Bronchial epithelial cell (primary cell): ENCODE measurements at regions not wholly inside any gene's neighbourhood (a gene's known extent, or its start where the extent isn't known, plus 50 kb on each side); places are given as distances from the start of the nearest gene placed in this dataset.
"Not testable (repeated sequence)": the region's sequence is repeated elsewhere in the genome, so short reads cannot be mapped to it uniquely, and the experiment has no call there.

Source experiments
- DNase-seq: peaks from one replicate; pipeline ENCODE4 v3.0.0-alpha.2; 2010; ENCODE audit warnings: low read depth
- FAIRE-seq: peaks from 2 replicates; lab custom pipeline; 2011; peaks lifted over from hg19 to GRCh38; lab: Jason Lieb, UNC
- H3K27me3 ChIP-seq: 2 replicates; pipeline ENCODE4 v1.5.1; 2011; ENCODE audit warnings: low read length; ENCODE audit not compliant: control insufficient read depth, insufficient read depth
- H3K36me3 ChIP-seq: 2 replicates; pipeline ENCODE4 v1.5.1; 2011; ENCODE audit warnings: low read length; ENCODE audit not compliant: control insufficient read depth, insufficient read depth
- H3K4me3 ChIP-seq: 2 replicates; pipeline ENCODE4 v1.5.1; 2011; ENCODE audit warnings: mild to moderate bottlenecking, low read depth, low read length, control low read depth
- CTCF ChIP-seq: IDR thresholded peaks from 2 replicates; pipeline ENCODE4 v1.5.1; 2011; ENCODE audit warnings: mild to moderate bottlenecking, moderate library complexity, low read length, control low read depth, inconsistent platforms; ENCODE audit not compliant: insufficient read depth, severe bottlenecking

GRCh38 chr1:82782599-82782998 lies 981.9 kb downstream of the ADGRL2 start:
- TF ChIP-seq CTCF = no peak
- Histone ChIP-seq H3K36me3 (no peaks in the 10 kb centered on the region), H3K4me3 (no peak overlapping the region), H3K27me3 (no peaks in the 10 kb centered on the region)
- FAIRE-seq = no peak
- DNase-seq = no peak

GRCh38 chr1:82778612-82779011 lies 977.9 kb downstream of the ADGRL2 start:
- DNase-seq = peak; percentile 26
- Histone ChIP-seq H3K27me3 (no peaks in the 10 kb centered on the region), H3K4me3 (no peak overlapping the region), H3K36me3 (no peaks in the 10 kb centered on the region)
- TF ChIP-seq CTCF = peak; percentile 54
- FAIRE-seq = no peak

- DNase-seq (no peak), FAIRE-seq (peak; percentile 77)
- Histone ChIP-seq H3K36me3 (no peaks in the 10 kb centered on the region), H3K4me3 (no peak overlapping the region), H3K27me3 (no peaks in the 10 kb centered on the region)
- TF ChIP-seq CTCF = no peak
Observed at GRCh38 chr1:82777240-82777639, 976.5 kb downstream of the ADGRL2 start.

GRCh38 chr1:82776730-82777129 lies 976.0 kb downstream of the ADGRL2 start:
- FAIRE-seq, DNase-seq, H3K27me3 ChIP-seq, H3K4me3 ChIP-seq, H3K36me3 ChIP-seq: not testable (repeated sequence)

GRCh38 chr1:82775406-82776000 lies 974.8 kb downstream of the ADGRL2 start:
- H3K4me3 ChIP-seq = no peak overlapping the region
- peak; percentile 55 for TF ChIP-seq CTCF
- DNase-seq (peak; percentile 26), FAIRE-seq (no peak)
- no peaks in the 10 kb centered on the region for H3K36me3 ChIP-seq
- no peaks in the 10 kb centered on the region for H3K27me3 ChIP-seq

GRCh38 chr1:82762829-82763532 lies 962.2 kb downstream of the ADGRL2 start:
- FAIRE-seq (no peak), DNase-seq (no peak)
- TF ChIP-seq CTCF = no peak
- H3K4me3 ChIP-seq = no peak overlapping the region
- H3K27me3 ChIP-seq = peaks cover 1% of the 10 kb centered on the region
- H3K36me3 ChIP-seq = no peaks in the 10 kb centered on the region
